T-cell (primary cell): ENCODE measurements at regions not wholly inside any gene's neighbourhood (a gene's known extent, or its start where the extent isn't known, plus 50 kb on each side); places are given as distances from the start of the nearest gene placed in this dataset.

Source experiments
- ATAC-seq, 4 experiments: fragments of 200-7000 bp in 3 of 4; fragments of 150-1000 bp in 1 of 4; cut with Tn5 transposase; replicated peaks in 1 of 4; 1 replicate in 3 of 4; 2 replicates in 1 of 4; pipeline ENCODE4 v1.10.0; 2021; ENCODE audit warnings: moderate library complexity in 3 of 4, mild to moderate bottlenecking in 2 of 4, moderate number of reproducible peaks in 1 of 4
- CTCF ChIA-PET, 2 donors: fragments of 300-600 bp; sonication (Branson Sonifier 250); formaldehyde crosslinking; loops; one replicate each; lab custom pipeline; 2022; ENCODE audit warnings: antibody characterized with exemption in 2 of 2; lab: Charles Lee
- POLR2A ChIA-PET, 2 donors: fragments of 300-600 bp; sonication (Branson Sonifier 250); formaldehyde crosslinking; loops; one replicate each; lab custom pipeline; 2022; ENCODE audit warnings: antibody characterized with exemption in 2 of 2; lab: Charles Lee
- DNase-seq, 35 experiments: peaks; one replicate each; pipeline versions ENCODE4 v3.0.0 to v3.0.0-alpha.2; 2013 to 2023
- H3K27ac ChIP-seq: one replicate; pipeline ENCODE4 v1.5.1; 2013; ENCODE audit warnings: low read length
- H3K27me3 ChIP-seq, 2 experiments: replicated peaks in 1 of 2; 1 replicate in 1 of 2; 2 replicates in 1 of 2; pipeline versions ENCODE4 v1.6.1 to v1.7.0; 2013; ENCODE audit warnings: low read length in 1 of 2, mixed read lengths in 1 of 2; ENCODE audit not compliant: control insufficient read depth in 2 of 2, insufficient read depth in 2 of 2; ENCODE audit errors: extremely low read depth in 1 of 2
- H3K36me3 ChIP-seq, 2 donors: 1 replicate in 1 of 2; 2 replicates in 1 of 2; pipeline versions ENCODE4 v1.6.1 to v1.7.0; 2013; ENCODE audit warnings: low read length in 1 of 2; ENCODE audit not compliant: control insufficient read depth in 2 of 2, insufficient read depth in 1 of 2; ENCODE audit errors: extremely low read depth in 1 of 2
- H3K4me1 ChIP-seq, 2 experiments: 1 replicate in 1 of 2; 2 replicates in 1 of 2; pipeline versions ENCODE4 v1.6.1 to v1.7.0; 2013; ENCODE audit warnings: low read length in 2 of 2, mixed read lengths in 1 of 2; ENCODE audit not compliant: insufficient read depth in 2 of 2, control insufficient read depth in 1 of 2; ENCODE audit errors: extremely low read depth in 1 of 2
- H3K4me3 ChIP-seq, 2 donors: 1 replicate in 1 of 2; 2 replicates in 1 of 2; pipeline versions ENCODE4 v1.5.1 to v1.7.0; 2013; ENCODE audit warnings: mild to moderate bottlenecking in 2 of 2, low read length in 1 of 2, moderate library complexity in 1 of 2; ENCODE audit not compliant: control insufficient read depth in 1 of 2; ENCODE audit errors: extremely low read depth in 1 of 2
- H3K9me3 ChIP-seq: 2 replicates; pipeline ENCODE4 v1.7.0; 2013
- H3K27ac Mint-ChIP-seq, 2 donors: one replicate each; pipeline ENCODE4 v1.8.0; 2020 to 2021; ENCODE audit warnings: mild to moderate bottlenecking in 2 of 2, mixed read lengths in 2 of 2
- H3K27me3 Mint-ChIP-seq, 2 donors: one replicate each; pipeline ENCODE4 v1.8.0; 2021 to 2022; ENCODE audit warnings: mixed read lengths in 2 of 2
- H3K36me3 Mint-ChIP-seq: one replicate; pipeline ENCODE4 v1.8.0; 2021; ENCODE audit warnings: mixed read lengths
- H3K4me1 Mint-ChIP-seq, 3 donors: one replicate each; pipeline ENCODE4 v1.8.0; 2020 to 2022; ENCODE audit warnings: mixed read lengths in 3 of 3, mild to moderate bottlenecking in 1 of 3
- H3K4me3 Mint-ChIP-seq, 3 donors: one replicate each; pipeline ENCODE4 v1.8.0; 2020 to 2022; ENCODE audit warnings: mild to moderate bottlenecking in 3 of 3, mixed read lengths in 3 of 3, moderate library complexity in 3 of 3
- H3K9me3 Mint-ChIP-seq, 3 donors: one replicate each; pipeline ENCODE4 v1.8.0; 2020 to 2022; ENCODE audit warnings: mixed read lengths in 3 of 3
- WGBS: methylation state at CpG from one replicate; pipeline ENCODE4 v1.1.5; 2013; ENCODE audit warnings: missing lambda C conversion rate; ENCODE audit not compliant: insufficient coverage; 5-methylcytosine and 5-hydroxymethylcytosine counted together

DNA sequence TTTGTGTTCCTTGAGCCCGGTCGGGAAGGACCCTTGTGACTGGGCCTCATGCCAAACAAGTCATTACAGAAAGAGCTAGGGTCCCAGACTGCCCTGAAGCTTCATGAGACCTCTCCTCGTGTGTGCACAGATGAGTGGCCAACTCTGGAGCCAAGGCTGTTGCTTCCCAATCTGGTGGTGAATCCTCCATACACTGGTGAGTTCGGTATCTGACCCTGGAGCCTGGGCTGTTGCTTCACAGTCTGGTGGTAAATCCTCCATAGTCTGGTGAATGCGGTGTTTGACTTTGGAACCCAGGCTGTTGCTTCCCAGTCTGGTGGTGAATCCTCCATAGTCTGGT, 737.8 kb downstream of the MATN1 start:
- no peaks in the 10 kb centered on the region for H3K36me3 Mint-ChIP-seq
- ATAC-seq = no peak
- no peak overlapping the region for H3K27ac ChIP-seq
- peaks cover 0 to 13% (median 5%) of the 10 kb centered on the region in 3 donors for H3K9me3 Mint-ChIP-seq
- ChIA-PET CTCF (no interaction called here), POLR2A (no interaction called here)
- H3K4me1 Mint-ChIP-seq = no peaks in the 10 kb centered on the region
- H3K27me3 ChIP-seq = peaks cover 0 to 13% of the 10 kb centered on the region in 2 experiments
- H3K27me3 Mint-ChIP-seq = peaks cover 31 to 40% of the 10 kb centered on the region in 2 donors
- WGBS = 74% methylated on average over 3 of the region's 5 CpGs
- H3K4me1 ChIP-seq = no peaks in the 10 kb centered on the region
- H3K9me3 ChIP-seq = no peaks in the 10 kb centered on the region
- H3K36me3 ChIP-seq = no peaks in the 10 kb centered on the region
- H3K4me3 ChIP-seq = no peak overlapping the region
- no peak overlapping the region for H3K27ac Mint-ChIP-seq
- no peak for DNase-seq
- no peak overlapping the region for H3K4me3 Mint-ChIP-seq

DNA sequence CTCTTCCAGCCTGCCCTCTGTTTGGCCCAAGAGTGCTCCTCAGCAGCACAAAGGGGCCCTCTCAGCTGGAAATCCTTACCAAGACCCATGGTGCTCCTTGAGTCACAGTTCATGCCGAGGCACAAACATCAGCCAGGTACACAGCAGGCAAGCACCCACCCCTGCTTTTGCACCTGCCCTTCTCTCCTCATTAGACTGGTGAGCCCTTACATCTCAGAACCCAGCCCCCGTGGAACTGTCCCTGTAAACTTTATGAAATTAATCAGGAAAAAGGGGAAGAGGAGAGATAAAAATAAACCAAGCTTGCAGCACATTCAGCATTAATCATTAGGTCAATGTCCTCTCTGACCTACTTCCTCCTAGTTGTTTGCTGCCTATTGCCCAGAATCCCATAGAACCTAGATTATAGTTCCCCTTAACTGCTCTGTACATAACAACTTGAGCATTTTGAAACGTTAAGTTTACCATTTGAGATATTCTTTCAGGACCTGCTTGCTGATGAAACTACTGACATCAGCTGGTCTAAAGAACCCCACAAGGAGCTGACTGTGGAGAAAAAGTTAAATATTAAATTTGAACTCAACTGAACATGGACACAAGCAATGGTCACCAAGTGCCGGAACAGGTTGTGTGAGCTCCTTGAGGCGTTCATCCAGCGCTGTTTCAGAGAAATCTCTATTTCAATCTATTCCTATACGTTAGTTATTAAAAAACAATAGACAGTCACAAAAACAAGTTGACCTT, 738.4 kb downstream of the MATN1 start:
- H3K4me3 ChIP-seq = no peak overlapping the region
- no peak for ATAC-seq
- H3K27me3 Mint-ChIP-seq = peaks cover 29 to 45% of the 10 kb centered on the region in 2 donors
- no peaks in the 10 kb centered on the region for H3K36me3 ChIP-seq
- no peaks in the 10 kb centered on the region for H3K9me3 ChIP-seq
- peaks cover 0 to 13% of the 10 kb centered on the region in 2 experiments for H3K27me3 ChIP-seq
- H3K4me3 Mint-ChIP-seq = no peak overlapping the region
- peaks cover 0 to 13% (median 5%) of the 10 kb centered on the region in 3 donors for H3K9me3 Mint-ChIP-seq
- H3K27ac ChIP-seq = no peak overlapping the region
- ChIA-PET POLR2A (no interaction called here), CTCF (no interaction called here)
- H3K36me3 Mint-ChIP-seq = no peaks in the 10 kb centered on the region
- no peaks in the 10 kb centered on the region for H3K4me1 ChIP-seq
- no peak for DNase-seq
- 45% methylated on average over 3 of the region's 7 CpGs for WGBS
- H3K4me1 Mint-ChIP-seq = no peaks in the 10 kb centered on the region
- H3K27ac Mint-ChIP-seq = no peak overlapping the region

- Mint-ChIP-seq H3K4me3 (no peak overlapping the region), H3K27me3 (peaks cover 26 to 45% of the 10 kb centered on the region in 2 donors), H3K27ac (no peak overlapping the region), H3K4me1 (no peaks in the 10 kb centered on the region), H3K9me3 (peaks cover 0 to 13% (median 5%) of the 10 kb centered on the region in 3 donors), H3K36me3 (no peaks in the 10 kb centered on the region)
- ChIA-PET CTCF (no interaction called here), POLR2A (no interaction called here)
- H3K4me1 ChIP-seq = no peaks in the 10 kb centered on the region
- peaks cover 0 to 13% of the 10 kb centered on the region in 2 experiments for H3K27me3 ChIP-seq
- no peak overlapping the region for H3K27ac ChIP-seq
- no peak overlapping the region for H3K4me3 ChIP-seq
- H3K36me3 ChIP-seq = no peaks in the 10 kb centered on the region
- ATAC-seq (no peak), DNase-seq (no peak)
- 77% methylated on average over 7 of the region's 11 CpGs for WGBS
- no peaks in the 10 kb centered on the region for H3K9me3 ChIP-seq
These were observed 739.1 kb downstream of the MATN1 start for GRCh38 chr1:29984166-29984861.

- no peak overlapping the region for H3K27ac ChIP-seq
- POLR2A ChIA-PET = no interaction called here
- peaks cover 0 to 13% of the 10 kb centered on the region in 2 experiments for H3K27me3 ChIP-seq
- H3K36me3 Mint-ChIP-seq = no peaks in the 10 kb centered on the region
- 80% methylated on average over 1 of the region's 7 CpGs for WGBS
- no peak overlapping the region for H3K4me3 ChIP-seq
- H3K4me1 ChIP-seq = no peaks in the 10 kb centered on the region
- CTCF ChIA-PET = no interaction called here
- H3K4me1 Mint-ChIP-seq = no peaks in the 10 kb centered on the region
- peaks cover 2 to 13% (median 5%) of the 10 kb centered on the region in 3 donors for H3K9me3 Mint-ChIP-seq
- peaks cover 26 to 45% of the 10 kb centered on the region in 2 donors for H3K27me3 Mint-ChIP-seq
- DNase-seq = no peak
- no peak overlapping the region for H3K27ac Mint-ChIP-seq
- no peaks in the 10 kb centered on the region for H3K9me3 ChIP-seq
- no peak overlapping the region for H3K4me3 Mint-ChIP-seq
- H3K36me3 ChIP-seq = no peaks in the 10 kb centered on the region
- ATAC-seq = no peak
These were observed 740.1 kb downstream of the MATN1 start for GRCh38 chr1:29983321-29983720.

- Histone ChIP-seq H3K36me3 (no peaks in the 10 kb centered on the region), H3K4me1 (no peaks in the 10 kb centered on the region), H3K27ac (no peak overlapping the region), H3K4me3 (no peak overlapping the region), H3K9me3 (no peaks in the 10 kb centered on the region), H3K27me3 (peaks cover 0 to 13% of the 10 kb centered on the region in 2 experiments)
- Mint-ChIP-seq H3K27me3 (peaks cover 26 to 43% of the 10 kb centered on the region in 2 donors), H3K4me3 (no peak overlapping the region), H3K9me3 (peaks cover 5 to 16% (median 13%) of the 10 kb centered on the region in 3 donors), H3K27ac (no peak overlapping the region), H3K36me3 (no peaks in the 10 kb centered on the region), H3K4me1 (no peaks in the 10 kb centered on the region)
- ChIA-PET POLR2A (no interaction called here), CTCF (no interaction called here)
- WGBS = 92% methylated on average over 3 of the region's 5 CpGs
- DNase-seq (no peak), ATAC-seq (no peak)
These were observed 741.7 kb downstream of the MATN1 start for GRCh38 chr1:29981586-29982239.

- ChIA-PET CTCF (no interaction called here), POLR2A (no interaction called here)
- no peaks in the 10 kb centered on the region for H3K4me1 ChIP-seq
- Mint-ChIP-seq H3K27ac (no peak overlapping the region), H3K4me3 (no peak overlapping the region), H3K4me1 (no peaks in the 10 kb centered on the region), H3K27me3 (peaks cover 9 to 23% of the 10 kb centered on the region in 2 donors), H3K9me3 (peaks cover 5 to 17% (median 13%) of the 10 kb centered on the region in 3 donors), H3K36me3 (no peaks in the 10 kb centered on the region)
- H3K27ac ChIP-seq = no peak overlapping the region
- ATAC-seq (no peak), DNase-seq (no peak)
- H3K4me3 ChIP-seq = no peak overlapping the region
- no peaks in the 10 kb centered on the region for H3K36me3 ChIP-seq
- WGBS = no CpG with 5 or more reads among the region's 4 CpGs
- peaks cover 0 to 6% of the 10 kb centered on the region in 2 experiments for H3K27me3 ChIP-seq
- H3K9me3 ChIP-seq = no peaks in the 10 kb centered on the region
These were observed 741.2 kb downstream of the PTPRU start for GRCh38 chr1:29977550-29977949.
